Upper lobe of left lung (tissue), 4 donors: ENCODE measurements at regions not wholly inside any gene's neighbourhood (a gene's known extent, or its start where the extent isn't known, plus 50 kb on each side); places are given as distances from the start of the nearest gene placed in this dataset.

Experiments used
- CTCF ChIP-seq, 6 experiments: fragments of 450-650 bp in 4 of 6; fragments of 200-600 bp in 2 of 6; sonication (generic) in 2 of 6; IDR thresholded peaks; one replicate each; pipeline ENCODE4 v1.5.1; 2016 to 2019; ENCODE audit warnings: antibody characterized with exemption in 6 of 6
- EP300 ChIP-seq, 4 donors: sonication (generic); formaldehyde crosslinking; IDR thresholded peaks; one replicate each; pipeline ENCODE4 v1.5.1; 2017; ENCODE audit warnings: antibody characterized with exemption in 4 of 4, control low read depth in 2 of 4
- POLR2A ChIP-seq, 4 donors: fragments of 450-650 bp; IDR thresholded peaks; one replicate each; pipeline ENCODE4 v1.5.1; 2016 to 2017; ENCODE audit warnings: antibody characterized with exemption in 4 of 4, mild to moderate bottlenecking in 2 of 4
- POLR2AphosphoS5 ChIP-seq, 2 donors: sonication (generic); formaldehyde crosslinking; IDR thresholded peaks; one replicate each; pipeline ENCODE4 v1.5.1; 2017; ENCODE audit warnings: antibody characterized with exemption in 2 of 2

- TF ChIP-seq CTCF (IDR thresholded peaks at IDR 0.05) (no peak), POLR2A (IDR thresholded peaks at IDR 0.05) (no peak), POLR2AphosphoS5 (IDR thresholded peaks at IDR 0.05) (no peak), EP300 (IDR thresholded peaks at IDR 0.05) (no peak)
These were observed 220.5 kb downstream of the PMAIP1 start for GRCh38 chr18:60120231-60120750.
